ENCODE measurements at regions not wholly inside any gene's neighbourhood (a gene's known extent, or its start where the extent isn't known, plus 50 kb on each side); places are given as distances from the start of the nearest gene placed in this dataset.

- BruUV-seq (replicated peaks), result no TSS peak
- no peak for FAIRE-seq
Measured at GRCh38 chr1:96214982-96215381, 506.6 kb upstream of the PTBP2 start.

More at GRCh38 chr1:96214982-96215381, 506.6 kb upstream of the PTBP2 start:
- Histone ChIP-seq H3K9ac (replicated peaks; ENCODE audit: extremely low read depth, insufficient read depth, low read length) (no peak overlapping the region), H3K4me1 (ENCODE audit: control insufficient read depth, extremely low read depth, insufficient read depth, low read length) (no peaks in the 10 kb centered on the region), H2AFZ (ENCODE audit: low read depth, low read length) (no peak overlapping the region), H3K27me3 (ENCODE audit: control insufficient read depth in 2 of 2, insufficient read depth in 2 of 2, low read length in 2 of 2) (peaks cover 0 to 3% of the 10 kb centered on the region in 2 experiments), H3K9me1 (replicated peaks; ENCODE audit: control insufficient read depth, extremely low read depth, insufficient read depth, low read length) (no peaks in the 10 kb centered on the region), H3K27ac (ENCODE audit: insufficient read depth, low read depth, low read length) (no peak overlapping the region), H3K79me2 (ENCODE audit: control insufficient read depth, insufficient read depth, low read length) (no peaks in the 10 kb centered on the region), H3K36me3 (ENCODE audit: control insufficient read depth in 2 of 2, extremely low read depth in 1 of 2, insufficient read depth in 2 of 2, low read length in 2 of 2) (no peaks in the 10 kb centered on the region), H3K9me3 (replicated peaks; ENCODE audit: control insufficient read depth, insufficient read depth, low read length) (no peaks in the 10 kb centered on the region), H4K20me1 (replicated peaks; ENCODE audit: control insufficient read depth, extremely low read depth, insufficient read depth, low read length) (no peaks in the 10 kb centered on the region), H3K4me2 (ENCODE audit: insufficient read depth, low read length) (no peak overlapping the region), H3K4me3 (replicated peaks in 1 of 3; ENCODE audit: insufficient read depth in 1 of 3, low read depth in 1 of 3, low read length in 3 of 3) (no peak overlapping the region)
- POLR2A ChIA-PET, result no interaction called here
- CTCF ChIA-PET, result no interaction called here
- TF ChIP-seq POLR2A (IDR thresholded peaks at IDR 0.05; ENCODE audit: low read depth, low read length), result no peak
- TF ChIP-seq MAX (IDR thresholded peaks at IDR 0.05; ENCODE audit: insufficient read depth, insufficient read length), result no peak
- TF ChIP-seq JUN (IDR thresholded peaks at IDR 0.05; ENCODE audit: borderline replicate concordance, insufficient read depth, insufficient read length, low read depth), result no peak
- no peak for TF ChIP-seq MYC (IDR thresholded peaks at IDR 0.05; ENCODE audit: low read depth, low read length)
- no peak for TF ChIP-seq CTCF (IDR thresholded peaks at IDR 0.05; ENCODE audit: extremely low read depth in 1 of 2, insufficient read depth in 1 of 2, low read depth in 1 of 2, low read length in 2 of 2)
- no peak for TF ChIP-seq EZH2 (IDR thresholded peaks at IDR 0.05; ENCODE audit: borderline replicate concordance, low read depth, low read length, severe bottlenecking)
- TF ChIP-seq POLR2AphosphoS5 (IDR thresholded peaks at IDR 0.05; ENCODE audit: insufficient read depth, low read depth, low read length), result no peak
- no peak for TF ChIP-seq FOS (IDR thresholded peaks at IDR 0.05; ENCODE audit: borderline replicate concordance, insufficient read depth, low read length)
- intact Hi-C loops (cut with micrococcal nuclease), result no loop called here
- no peak for DNase-seq (ENCODE audit: low read depth, low spot score)
- dilution Hi-C loops (cut with MboI; ENCODE audit: extremely low pct_ligation_motif_present, low sequenced_read_pairs), result no loop called here

Measured in endothelial cell of umbilical vein (primary cell).